NOMO-1 treated with dmso at 0.1 percent for 144 hours (cell line): ENCODE measurements at regions not wholly inside any gene's neighbourhood (a gene's known extent, or its start where the extent isn't known, plus 50 kb on each side); places are given as distances from the start of the nearest gene placed in this dataset.

Experiments used
- DNase-seq: peaks from one replicate; lab custom pipeline; 2025; ENCODE audit not compliant: unreplicated experiment; lab: John Stamatoyannopoulos, UW

DNA sequence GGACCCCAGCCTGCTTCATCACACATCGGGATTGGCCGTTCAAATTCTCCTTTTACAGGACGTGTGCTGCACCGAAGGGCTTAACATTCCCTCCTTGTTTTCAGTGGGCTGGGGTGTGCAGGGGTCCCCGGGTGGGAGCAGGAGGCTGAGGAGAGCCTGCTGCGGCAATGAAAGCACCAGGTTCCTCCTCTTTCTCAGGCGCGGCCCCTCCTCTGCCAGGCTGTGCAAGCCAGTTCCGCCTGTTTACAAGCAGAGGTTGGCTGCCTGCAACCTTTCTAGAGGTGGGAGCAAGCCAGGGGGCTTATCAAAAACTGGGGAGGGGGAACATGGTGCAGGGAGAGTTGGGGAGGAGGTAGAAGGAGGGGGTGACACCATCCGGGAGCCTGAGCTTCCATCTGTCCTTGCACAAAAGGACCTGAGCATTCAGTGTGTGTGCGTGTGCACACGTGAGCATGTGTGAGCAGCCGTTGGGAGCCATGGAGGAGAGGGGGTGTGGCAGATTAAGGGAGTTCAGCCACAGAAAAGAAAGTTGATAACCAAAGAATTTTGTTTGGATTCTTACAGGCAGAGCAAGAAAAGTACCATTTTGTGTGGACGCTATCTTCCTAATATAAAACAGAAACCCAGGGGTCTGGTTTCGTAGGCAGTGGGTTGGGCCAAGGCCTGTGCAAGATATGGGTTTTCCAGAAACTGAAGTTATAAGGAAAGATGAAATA is 108.8 kb upstream of the RFLNA start:
- no peak for DNase-seq

DNA sequence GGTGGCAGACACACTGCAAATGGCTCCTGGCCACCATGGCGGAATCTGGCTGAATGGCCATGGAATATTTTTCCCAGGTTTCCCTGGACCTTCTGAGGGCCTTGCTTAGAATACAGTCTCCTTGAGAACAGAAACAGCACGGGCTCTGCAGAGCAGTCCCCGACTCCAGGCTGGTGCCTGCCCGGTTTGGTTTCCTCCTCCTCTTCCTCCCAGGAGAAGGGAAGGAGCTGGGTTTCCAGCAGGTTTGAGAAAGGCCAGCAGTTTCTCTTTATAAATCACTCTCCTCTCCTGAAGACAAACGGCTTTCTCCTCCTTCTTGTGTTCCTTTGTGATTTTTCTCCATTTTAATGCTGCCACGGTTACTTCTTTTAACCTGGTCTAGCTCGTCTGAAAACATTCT is 106.8 kb upstream of the RFLNA start:
- no peak for DNase-seq

DNA sequence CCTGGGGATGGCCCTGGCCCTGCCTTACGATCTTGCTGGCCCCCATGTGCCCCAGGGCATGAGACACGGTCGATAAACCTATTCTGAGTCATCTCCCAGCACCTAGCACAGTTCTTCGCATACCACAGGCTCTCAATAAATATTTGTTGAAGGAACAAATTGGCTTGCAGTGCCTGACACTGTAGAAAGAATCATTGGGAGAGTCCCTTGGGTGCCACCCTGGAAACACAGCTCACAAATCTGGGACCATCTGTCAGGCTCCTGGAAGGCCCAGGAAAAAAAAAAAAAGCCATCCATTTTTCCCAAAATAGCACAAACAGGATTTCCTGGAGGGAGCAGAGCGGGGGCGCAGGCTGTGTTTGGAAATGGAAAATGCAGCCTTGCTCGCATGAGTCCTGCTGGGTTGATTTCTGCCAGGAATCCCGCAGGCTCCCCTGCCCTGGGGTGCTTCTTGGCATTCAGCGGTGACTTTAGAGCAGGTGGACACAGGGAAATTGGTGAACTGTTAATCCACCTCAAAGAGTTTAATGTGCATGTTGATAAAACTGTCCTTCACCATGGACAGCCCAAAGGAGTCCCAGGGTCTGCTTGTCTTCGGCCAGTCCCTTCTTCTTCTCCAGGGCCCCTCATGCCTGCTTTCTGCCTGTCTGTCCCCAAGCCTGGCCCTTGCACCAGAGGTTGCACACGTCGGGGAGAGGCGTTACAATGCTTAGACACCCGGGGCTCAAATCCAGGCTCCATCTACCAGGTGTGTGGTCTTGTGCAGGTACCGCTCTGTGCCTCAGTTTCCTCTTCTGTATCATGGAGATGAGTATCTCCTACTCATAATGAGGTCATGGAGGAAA is 106.1 kb upstream of the RFLNA start:
- DNase-seq = no peak

DNA sequence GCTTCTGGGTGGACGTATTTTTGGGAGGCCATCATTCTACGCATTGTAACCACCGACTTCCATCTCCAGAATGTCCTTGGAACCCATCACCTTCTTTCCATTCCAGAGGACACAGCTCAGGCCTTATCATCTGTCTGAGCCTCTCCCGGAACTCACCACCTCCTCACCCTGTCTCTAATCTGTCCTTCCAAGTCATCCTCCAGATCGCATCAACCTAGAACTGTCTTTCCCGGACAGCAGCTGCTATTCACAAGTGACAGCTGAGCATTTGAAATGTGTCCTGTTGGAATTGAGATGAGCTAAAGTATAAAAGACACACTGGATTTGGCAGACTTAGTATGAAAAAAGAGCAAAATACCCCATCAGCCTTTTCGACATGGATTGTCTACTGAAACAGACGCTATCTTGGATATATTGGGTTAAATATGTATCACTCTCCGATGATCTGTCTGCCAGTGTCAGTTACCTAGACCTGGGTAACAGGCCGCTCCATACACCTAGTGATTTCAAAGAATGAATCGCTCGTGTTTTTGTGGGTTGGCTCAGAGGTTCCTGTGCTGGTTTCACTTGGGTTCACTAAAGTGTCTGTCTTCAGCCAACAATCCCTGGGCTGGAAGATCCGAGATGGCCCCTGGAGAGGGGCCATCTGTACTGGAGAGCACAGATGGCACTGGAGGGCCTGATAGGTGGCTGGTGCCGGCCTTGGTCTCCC is 104.4 kb upstream of the RFLNA start:
- DNase-seq = no peak

DNA sequence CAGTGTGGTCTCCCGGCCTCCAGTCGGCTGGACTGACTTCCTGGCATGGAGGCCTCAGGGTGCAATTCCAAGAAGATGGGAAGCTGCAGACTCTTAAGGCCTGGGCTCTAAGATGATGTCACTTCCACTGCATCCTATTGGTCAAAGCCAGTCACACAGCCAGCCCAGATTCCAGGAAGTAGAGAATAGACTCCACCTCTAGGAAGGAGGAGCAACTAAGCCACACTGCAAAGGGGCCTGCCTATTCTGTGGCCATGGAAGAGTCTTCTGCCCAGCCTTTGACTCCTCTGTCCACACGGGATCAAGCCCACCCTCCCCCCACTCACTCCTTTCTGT is 103.9 kb upstream of the RFLNA start:
- no peak for DNase-seq

DNA sequence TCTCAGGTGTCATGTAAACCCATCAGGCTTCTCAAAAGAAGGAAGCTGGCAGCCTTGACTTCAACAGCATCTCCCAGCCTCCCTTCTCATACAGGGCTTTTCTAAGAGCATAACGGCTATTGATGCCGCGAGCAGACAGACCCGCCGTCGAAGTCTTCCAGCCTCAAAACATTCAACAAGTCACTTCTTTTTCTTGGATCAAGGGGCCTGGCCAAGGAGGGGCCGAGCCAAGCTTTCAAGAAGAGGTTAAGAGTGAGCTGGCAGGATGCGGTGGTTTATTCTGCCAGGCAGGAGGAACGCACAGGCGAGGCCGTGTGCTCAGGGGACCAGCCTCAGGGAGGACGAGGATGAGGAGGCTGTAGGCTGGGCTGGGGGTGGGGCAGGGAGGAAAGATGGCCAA is 102.9 kb upstream of the RFLNA start:
- no peak for DNase-seq

DNA sequence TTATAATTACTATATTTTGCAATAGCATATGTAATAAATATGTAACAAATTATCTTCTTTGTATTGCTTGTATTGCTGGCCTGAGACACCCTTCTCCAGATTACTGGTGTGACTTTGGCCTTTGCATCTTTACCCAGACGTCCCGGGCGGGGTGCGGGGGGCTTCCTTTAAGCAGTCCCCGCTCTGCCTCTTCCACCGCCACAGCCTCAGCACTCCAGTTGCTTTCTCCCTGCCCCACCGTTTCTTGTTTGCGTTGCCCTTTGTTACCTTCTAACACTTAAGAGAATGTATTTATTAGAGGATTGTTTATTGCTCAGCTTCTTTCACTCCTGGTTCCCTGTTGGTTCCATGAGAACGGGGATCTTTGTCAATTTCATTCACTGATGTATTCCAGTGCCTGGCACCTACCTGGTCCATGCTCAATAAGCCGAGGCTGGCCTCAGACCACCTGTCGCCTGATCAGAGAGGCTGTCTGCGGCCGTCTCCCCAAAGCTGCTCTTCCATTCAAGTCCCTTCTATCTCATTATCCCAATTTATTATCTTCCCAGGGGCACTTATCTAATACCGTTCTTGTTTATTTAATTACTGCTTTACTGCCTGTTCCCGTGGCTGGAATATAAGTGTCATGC is 100.5 kb upstream of the RFLNA start:
- DNase-seq = no peak

DNA sequence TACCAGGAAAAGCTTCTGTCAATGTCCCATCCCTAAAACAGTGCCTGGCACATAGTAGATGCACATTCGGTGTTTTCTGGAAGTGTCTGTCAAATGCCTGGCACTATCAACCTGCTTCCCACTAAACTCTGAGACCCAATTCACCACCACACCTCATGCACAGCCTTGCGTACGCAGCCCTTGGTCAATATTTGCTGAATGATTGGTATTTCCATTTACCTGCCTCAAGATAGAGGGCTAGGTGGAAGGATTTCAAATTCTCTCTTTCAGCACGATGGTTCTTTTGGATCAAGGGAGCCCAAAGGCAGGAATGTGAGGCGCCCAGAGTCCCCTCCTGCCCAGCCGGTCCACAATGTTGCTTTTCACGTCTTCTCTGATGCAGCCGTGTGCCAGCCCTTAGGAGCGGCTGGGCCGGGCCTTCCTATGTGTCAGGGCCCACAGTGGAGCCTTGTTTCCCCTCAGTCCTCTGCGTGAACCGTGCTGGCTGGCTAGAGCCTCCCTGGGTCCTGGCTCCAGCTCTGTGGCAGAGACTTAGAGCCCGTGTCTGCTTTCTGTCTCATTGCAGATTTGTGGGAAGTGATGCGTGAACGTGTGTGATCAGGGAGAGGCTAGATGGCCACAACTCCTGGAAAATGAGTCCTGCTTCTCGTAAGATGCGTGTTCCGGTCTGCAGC is 99.9 kb upstream of the RFLNA start:
- no peak for DNase-seq

DNA sequence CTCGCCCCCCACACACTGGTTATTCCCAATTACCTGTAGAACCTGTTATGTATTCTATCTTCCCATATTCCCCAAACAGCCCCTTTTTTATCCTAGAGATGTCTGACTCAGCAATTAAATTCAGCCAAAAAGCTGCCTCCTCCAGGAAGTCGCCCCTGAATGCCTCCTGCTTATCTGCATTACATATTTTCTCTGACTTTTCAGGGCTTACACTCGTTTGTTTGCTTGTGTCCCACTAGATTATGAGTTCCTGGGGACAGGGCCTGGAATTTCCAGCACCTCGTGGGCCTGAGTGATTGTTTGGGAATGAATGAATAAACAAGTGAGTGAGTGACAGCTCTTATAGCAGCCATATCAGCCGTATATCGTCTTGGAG is 99.3 kb upstream of the RFLNA start:
- DNase-seq = no peak

DNA sequence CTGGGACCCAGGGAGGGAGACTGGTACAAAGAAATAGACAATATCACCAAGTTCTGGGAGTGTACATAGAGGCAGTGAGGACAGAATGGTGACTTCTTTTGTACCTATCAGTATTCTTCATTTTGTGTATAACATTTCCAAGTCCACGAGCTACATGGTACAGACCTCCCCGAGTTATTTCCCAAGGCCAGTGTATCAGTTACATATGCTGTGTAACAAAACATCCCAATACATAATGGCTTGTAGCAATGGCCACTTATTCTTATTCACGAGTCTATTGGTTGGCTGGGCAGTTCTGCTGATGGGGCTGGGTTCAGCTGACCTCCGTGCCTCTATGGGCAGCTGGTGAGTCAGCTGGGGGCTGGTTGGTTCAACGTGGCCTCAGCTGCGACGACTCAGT is 98.7 kb upstream of the RFLNA start:
- no peak for DNase-seq

DNA sequence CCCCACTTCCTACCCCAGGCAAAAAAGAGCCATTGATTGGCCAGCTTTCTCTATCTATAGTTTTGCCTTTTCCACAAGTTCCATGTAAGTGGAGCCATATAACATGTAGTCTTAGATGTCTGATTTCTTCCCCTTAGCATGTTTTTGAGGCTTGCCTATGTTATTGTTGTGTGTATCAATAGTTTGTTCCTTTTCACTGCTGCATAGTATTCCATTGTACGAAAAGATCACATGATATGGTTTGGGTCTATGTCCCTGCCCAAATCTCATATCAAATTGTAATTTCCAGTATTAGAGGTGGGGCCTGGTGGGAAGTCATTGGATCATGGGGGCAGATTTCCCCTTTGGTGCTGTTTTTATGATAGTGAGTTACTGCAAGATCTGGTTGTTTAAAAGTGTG is 93.6 kb upstream of the RFLNA start:
- no peak for DNase-seq

DNA sequence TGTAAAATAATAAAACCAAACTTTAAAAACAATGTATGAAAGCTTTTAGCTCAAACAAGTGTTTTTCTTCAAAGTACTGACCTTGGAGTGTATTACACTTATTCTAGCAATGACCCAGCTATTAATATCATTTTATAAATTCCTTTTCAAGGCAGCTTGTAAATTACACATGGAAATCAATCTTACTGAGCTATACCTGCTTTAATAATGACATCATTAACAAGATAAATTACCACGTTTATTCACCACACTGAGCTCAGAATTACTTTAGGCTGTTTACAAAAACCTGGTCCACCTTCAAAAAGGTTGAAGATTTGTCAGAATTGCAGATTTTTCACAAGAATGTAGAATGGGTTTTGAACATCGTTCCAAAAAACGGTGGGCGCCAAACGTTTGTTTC is 91.7 kb upstream of the RFLNA start:
- no peak for DNase-seq

DNA sequence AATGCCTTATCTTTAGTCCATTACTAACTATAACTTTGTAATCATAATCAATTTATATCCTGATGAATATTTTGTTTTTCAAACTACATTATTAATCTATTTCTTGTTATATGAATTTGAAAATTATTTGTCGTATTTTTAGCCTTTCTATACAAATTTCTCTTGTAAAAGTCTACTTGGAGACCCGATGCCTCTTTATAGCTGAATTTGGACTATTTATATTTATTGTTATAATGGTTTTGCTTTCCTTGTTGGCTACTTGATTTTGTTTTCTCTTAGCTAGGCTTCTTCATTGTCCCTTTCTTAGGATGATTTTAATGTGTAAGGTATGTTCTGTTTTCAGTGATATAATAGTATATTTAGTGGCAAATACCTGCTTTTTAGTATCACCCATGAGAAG is 89.5 kb upstream of the RFLNA start:
- DNase-seq = no peak

DNA sequence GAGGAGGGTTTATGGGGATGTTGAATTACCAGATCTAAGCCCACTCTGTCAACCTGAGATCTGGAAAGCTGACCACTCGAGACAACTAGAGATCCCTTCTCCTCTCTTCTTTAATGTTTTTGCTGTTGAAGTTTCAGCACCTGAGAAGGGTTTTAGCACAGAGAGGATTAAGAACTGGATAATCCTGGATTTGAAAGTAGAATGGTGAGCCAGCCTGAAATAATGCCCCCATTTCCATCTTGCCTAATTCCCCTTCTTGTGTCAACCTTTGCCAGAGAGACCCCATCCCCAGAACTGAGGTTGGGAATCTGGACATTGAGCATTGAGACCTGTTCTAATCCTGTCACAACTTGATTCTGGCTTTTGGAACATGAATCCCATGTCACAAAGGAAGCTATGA is 87.8 kb upstream of the RFLNA start:
- no peak for DNase-seq

DNA sequence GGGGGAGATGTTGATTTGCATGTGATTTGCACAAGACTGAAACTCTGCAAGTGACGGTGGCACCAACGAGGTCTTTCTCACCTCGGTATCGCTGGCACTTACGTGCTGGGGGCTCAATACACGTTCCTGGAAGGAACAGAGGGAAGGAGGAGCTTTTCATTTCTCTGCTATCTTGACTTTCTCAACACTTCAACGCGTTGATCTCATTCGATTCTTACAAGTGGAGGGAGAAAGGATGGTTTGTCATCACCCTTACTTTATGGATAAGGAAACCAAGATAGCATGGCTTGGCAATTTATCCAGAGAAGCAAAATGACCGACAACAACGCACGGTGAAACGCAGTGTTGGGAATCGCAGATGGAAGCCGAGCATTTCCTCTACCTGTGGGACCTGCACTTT is 87.3 kb upstream of the RFLNA start:
- no peak for DNase-seq

DNA sequence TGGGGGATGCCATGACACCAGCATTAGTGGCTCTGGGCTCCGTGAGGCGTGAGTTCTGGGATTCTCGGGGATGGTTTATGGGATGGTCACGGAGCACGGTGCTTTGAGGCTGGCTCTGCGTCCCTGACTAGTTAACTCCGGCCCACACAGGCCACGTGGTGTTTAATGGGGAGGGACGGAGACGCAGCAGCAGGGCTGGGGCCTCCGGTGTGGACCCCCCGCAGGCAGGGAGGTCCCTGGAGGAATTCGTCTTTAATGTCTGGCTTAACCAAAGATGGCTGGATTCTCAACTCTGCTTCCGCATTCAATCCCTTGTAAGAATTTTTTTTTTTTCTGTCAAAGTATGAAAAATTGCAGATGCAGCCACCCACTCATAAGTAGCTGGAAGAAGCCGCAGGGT is 86.4 kb upstream of the RFLNA start:
- DNase-seq = no peak

DNA sequence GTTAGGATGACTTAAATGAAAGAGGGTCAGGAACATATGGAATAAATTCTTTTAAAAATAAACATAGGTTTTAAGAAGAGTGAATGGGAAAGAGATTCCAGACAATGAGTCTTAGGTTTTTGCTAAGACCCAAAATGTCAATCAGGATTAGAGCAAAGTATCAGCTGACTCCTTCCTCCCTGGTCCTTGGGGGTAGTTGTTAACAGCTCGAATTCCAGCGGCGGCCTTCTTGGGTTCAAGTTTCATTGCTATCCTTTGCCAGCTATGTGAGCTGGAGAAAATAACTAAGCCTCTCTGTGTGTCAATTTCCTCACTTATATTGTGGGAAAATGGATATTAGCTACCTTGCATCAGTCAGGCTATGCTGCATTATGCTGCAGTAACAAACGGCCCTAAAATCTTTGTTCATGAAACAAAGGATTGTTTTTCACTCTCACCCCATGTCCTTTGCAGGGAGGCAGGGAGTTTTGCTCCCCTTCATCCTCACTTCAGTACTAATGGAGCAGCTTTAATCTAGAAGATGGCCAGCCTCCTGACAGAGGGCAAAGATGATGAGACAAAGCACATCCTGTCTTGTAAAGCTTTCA is 83.8 kb upstream of the RFLNA start:
- no peak for DNase-seq

DNA sequence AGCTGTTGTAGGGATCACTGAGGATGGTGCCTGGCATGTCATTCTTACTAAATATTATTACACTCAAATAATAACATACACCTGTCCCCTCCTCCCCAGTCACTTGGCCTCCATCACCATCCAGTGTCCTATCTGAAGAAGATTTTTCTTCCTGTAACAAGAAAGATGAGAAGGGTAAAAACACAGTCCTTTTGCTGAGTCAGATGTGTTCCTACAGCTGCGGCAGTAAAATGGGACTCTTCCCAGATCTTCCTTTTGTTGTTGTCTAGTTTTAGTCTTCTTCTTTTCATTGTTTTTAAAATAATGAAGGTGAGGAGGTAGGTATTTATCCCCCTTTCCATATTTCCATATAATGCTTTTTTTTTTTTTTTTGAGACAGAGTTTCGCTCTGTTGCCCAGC is 83.1 kb upstream of the RFLNA start:
- DNase-seq = no peak

DNA sequence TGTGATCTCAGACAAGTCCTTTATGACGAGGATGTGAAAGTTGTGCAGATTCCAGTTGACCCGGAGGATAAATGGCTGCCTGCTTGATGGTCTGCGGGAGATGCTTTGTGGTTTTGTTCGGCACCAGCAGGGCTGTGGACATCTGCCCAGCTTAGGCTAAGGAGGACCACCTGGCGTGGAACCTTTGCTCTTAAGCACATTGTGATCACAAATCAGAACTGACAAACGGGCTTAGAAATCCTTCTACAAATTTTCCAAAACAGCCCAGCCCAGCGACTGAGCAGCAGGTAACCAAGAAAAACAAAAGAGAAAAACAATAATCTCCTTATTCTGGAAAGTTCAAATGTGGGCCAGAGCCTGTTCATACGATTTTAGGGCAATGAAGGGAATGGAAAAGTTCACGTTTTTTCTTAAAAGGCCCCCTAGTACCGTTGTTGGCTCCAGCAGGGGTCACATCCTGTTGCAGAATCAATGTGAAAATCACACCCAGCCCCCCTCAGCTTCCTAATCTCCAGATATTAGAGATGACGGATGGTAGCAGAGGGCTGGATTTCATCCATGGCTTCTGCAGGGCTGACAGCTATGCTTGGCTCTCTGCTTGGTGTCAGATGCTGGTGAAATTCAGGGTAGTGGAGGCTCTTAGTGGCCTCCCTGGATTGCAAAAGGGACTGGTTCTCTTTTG is 81.1 kb upstream of the RFLNA start:
- no peak for DNase-seq

DNA sequence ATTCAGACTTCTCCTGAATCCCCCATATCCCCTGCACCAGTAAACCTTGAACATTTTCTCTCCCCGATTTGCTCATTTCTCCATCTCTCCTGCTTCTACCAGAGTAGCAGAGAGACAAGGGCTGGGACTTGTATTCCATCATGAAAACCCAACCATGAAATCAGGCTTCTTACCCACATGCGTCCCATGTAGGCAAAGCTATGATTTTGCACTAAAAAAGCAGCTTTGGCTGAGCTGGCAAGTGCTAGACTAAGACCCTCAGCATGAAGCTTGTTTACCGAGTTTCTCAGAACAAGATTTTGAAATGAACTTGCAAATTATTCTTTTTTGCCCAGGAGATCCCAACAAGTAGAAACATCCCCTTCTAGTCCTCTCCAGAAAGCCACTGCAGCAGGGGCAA is 80.3 kb upstream of the RFLNA start:
- no peak for DNase-seq
